ENCODE measurements at regions not wholly inside any gene's neighbourhood (a gene's known extent, or its start where the extent isn't known, plus 50 kb on each side); places are given as distances from the start of the nearest gene placed in this dataset.
"Not testable (repeated sequence)": the region's sequence is repeated elsewhere in the genome, so short reads cannot be mapped to it uniquely, and the experiment has no call there.

GRCh38 chr12:131536337-131536736 is 174.6 kb upstream of the SFSWAP start:
- ATAC-seq (no peak), DNase-seq (no peak)
- Histone ChIP-seq H3K36me3 (ENCODE audit: insufficient read depth in 1 of 2, low read depth in 1 of 2) (no peaks in the 10 kb centered on the region), H3K4me3 (no peak overlapping the region), H3K27ac (no peak overlapping the region), H3K9me3 (no peaks in the 10 kb centered on the region), H3K27me3 (ENCODE audit: insufficient read depth in 3 of 3, low read length in 2 of 3) (peaks cover 0 to 10% (median 2%) of the 10 kb centered on the region in 3 donors), H3K4me1 (no peaks in the 10 kb centered on the region)
- intact Hi-C loops (cut with DNase I): no loop called here
- no peak for TF ChIP-seq CTCF (IDR thresholded peaks at IDR 0.05)
- 55 to 64% (median 62%) methylated on average over 11 of the region's 11 CpGs for WGBS, 3 donors

GRCh38 chr12:131536766-131537165 is 174.1 kb upstream of the SFSWAP start:
- intact Hi-C loops (cut with DNase I): no loop called here
- no peak overlapping the region for H3K4me3 ChIP-seq
- no peaks in the 10 kb centered on the region for H3K9me3 ChIP-seq
- ATAC-seq (no peak), DNase-seq (no peak)
- H3K27ac ChIP-seq: no peak overlapping the region
- WGBS, 3 donors: 57 to 68% (median 67%) methylated on average over 13 of the region's 13 CpGs
- H3K4me1 ChIP-seq: no peaks in the 10 kb centered on the region
- no peaks in the 10 kb centered on the region for H3K36me3 ChIP-seq (ENCODE audit: insufficient read depth in 1 of 2, low read depth in 1 of 2)
- H3K27me3 ChIP-seq (ENCODE audit: insufficient read depth in 3 of 3, low read length in 2 of 3): peaks cover 0 to 5% (median 2%) of the 10 kb centered on the region in 3 donors
- no peak for TF ChIP-seq CTCF (IDR thresholded peaks at IDR 0.05)

- H3K36me3 ChIP-seq (ENCODE audit: insufficient read depth in 1 of 2, low read depth in 1 of 2): no peaks in the 10 kb centered on the region
- H3K9me3 ChIP-seq: no peaks in the 10 kb centered on the region
- no peak overlapping the region for H3K27ac ChIP-seq
- no peak for DNase-seq
- H3K4me1 ChIP-seq: no peaks in the 10 kb centered on the region
- H3K4me3 ChIP-seq: no peak overlapping the region
- no peak for TF ChIP-seq CTCF (IDR thresholded peaks at IDR 0.05)
- ATAC-seq: no peak
- intact Hi-C loops (cut with DNase I): no loop called here
- peaks cover 0 to 2% (median 2%) of the 10 kb centered on the region in 3 donors for H3K27me3 ChIP-seq (ENCODE audit: insufficient read depth in 3 of 3, low read length in 2 of 3)
- WGBS, 3 donors: 34 to 41% (median 40%) methylated on average over 11 of the region's 11 CpGs
Observed at GRCh38 chr12:131537267-131537958, 173.5 kb upstream of the SFSWAP start.

GRCh38 chr12:131539381-131539780 is 171.5 kb upstream of the SFSWAP start:
- Histone ChIP-seq H3K4me1 (no peaks in the 10 kb centered on the region), H3K27me3 (ENCODE audit: insufficient read depth in 3 of 3, low read length in 2 of 3) (peaks cover 0 to 2% (median 0%) of the 10 kb centered on the region in 3 donors), H3K27ac (no peak overlapping the region), H3K4me3 (no peak overlapping the region), H3K9me3 (no peaks in the 10 kb centered on the region), H3K36me3 (ENCODE audit: insufficient read depth in 1 of 2, low read depth in 1 of 2) (no peaks in the 10 kb centered on the region)
- ATAC-seq (no peak), DNase-seq (no peak)
- intact Hi-C loops (cut with DNase I): no loop called here
- TF ChIP-seq CTCF (IDR thresholded peaks at IDR 0.05): no peak
- 95 to 98% (median 96%) methylated on average over 2 of the region's 2 CpGs for WGBS, 3 donors

- TF ChIP-seq CTCF (IDR thresholded peaks at IDR 0.05): no peak
- intact Hi-C loops (cut with DNase I): no loop called here
- 97 to 98% (median 98%) methylated on average over 4 of the region's 4 CpGs for WGBS, 3 donors
- no peak for ATAC-seq
- peaks cover 0 to 2% (median 0%) of the 10 kb centered on the region in 3 donors for H3K27me3 ChIP-seq (ENCODE audit: insufficient read depth in 3 of 3, low read length in 2 of 3)
- H3K27ac ChIP-seq: no peak overlapping the region
- H3K4me3 ChIP-seq: no peak overlapping the region
- no peak for DNase-seq
- H3K36me3 ChIP-seq (ENCODE audit: insufficient read depth in 1 of 2, low read depth in 1 of 2): no peaks in the 10 kb centered on the region
- no peaks in the 10 kb centered on the region for H3K9me3 ChIP-seq
- H3K4me1 ChIP-seq: no peaks in the 10 kb centered on the region
Observed at GRCh38 chr12:131540138-131540623, 170.7 kb upstream of the SFSWAP start.

- ATAC-seq; H3K27ac ChIP-seq; H3K4me3 ChIP-seq; H3K27me3 ChIP-seq (ENCODE audit: insufficient read depth in 3 of 3, low read length in 2 of 3); H3K4me1 ChIP-seq; DNase-seq; H3K9me3 ChIP-seq; intact Hi-C loops (cut with DNase I); H3K36me3 ChIP-seq (ENCODE audit: insufficient read depth in 1 of 2, low read depth in 1 of 2): not testable (repeated sequence)
- WGBS, 3 donors: 77 to 95% (median 80%) methylated on average over 1 of the region's 1 CpG
Observed at GRCh38 chr12:131541512-131541911, 169.4 kb upstream of the SFSWAP start.

Measured in psoas muscle (tissue), 7 donors.